ENCODE measurements at regions not wholly inside any gene's neighbourhood (a gene's known extent, or its start where the extent isn't known, plus 50 kb on each side); places are given as distances from the start of the nearest gene placed in this dataset.

DNA sequence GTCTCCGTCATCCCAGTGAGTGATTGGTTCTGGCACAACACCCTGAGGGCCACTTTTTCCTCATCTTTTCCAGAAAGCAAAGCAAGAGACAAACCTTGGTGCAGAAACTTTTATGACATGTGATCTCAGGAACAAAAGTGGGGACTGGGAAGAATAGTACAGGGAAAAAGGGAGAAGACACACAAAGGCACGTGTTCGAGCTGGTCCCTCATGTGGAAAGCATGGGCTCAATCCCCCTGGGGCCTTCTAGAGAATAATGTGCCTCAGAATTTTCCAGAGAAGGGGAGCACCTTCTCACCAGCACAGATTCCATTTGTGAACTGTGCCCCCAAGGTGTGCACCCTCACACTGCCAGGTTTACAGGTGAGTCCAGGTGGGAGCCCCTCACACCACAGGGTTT lies 312.6 kb downstream of the FBXO15 start:
- no peak overlapping the region for H2BK120ac ChIP-seq (ENCODE audit: low read depth, low read length, poor library complexity, severe bottlenecking)
- H2BK12ac ChIP-seq (ENCODE audit: insufficient read length, low read depth, low read length), result no peak overlapping the region
- H3K4ac ChIP-seq (ENCODE audit: low read depth, low read length), result no peak overlapping the region
- WGBS (ENCODE audit: extremely low coverage, insufficient read length, low lambda C conversion rate), result no CpG with 5 or more reads among the region's 3 CpGs
- H3K9me3 Mint-ChIP-seq, result no peaks in the 10 kb centered on the region
- H3K9ac ChIP-seq (ENCODE audit: extremely low read depth, insufficient read length, low read length), result no peak overlapping the region
- H2AFZ ChIP-seq (ENCODE audit: low read length), result no peak overlapping the region
- H3K4me1 ChIP-seq (ENCODE audit: insufficient read depth, low read length), result no peaks in the 10 kb centered on the region
- H2BK5ac ChIP-seq (ENCODE audit: insufficient read length, low read length), result no peak overlapping the region
- no peak overlapping the region for H3K23ac ChIP-seq (ENCODE audit: insufficient read length, low read depth, low read length)
- no peaks in the 10 kb centered on the region for H3K79me2 ChIP-seq (ENCODE audit: insufficient read depth, low read length)
- H3K4me3 Mint-ChIP-seq, result no peak overlapping the region
- H4K20me1 ChIP-seq (ENCODE audit: control insufficient read depth, insufficient read depth, insufficient read length), result no peaks in the 10 kb centered on the region
- H3K36me3 Mint-ChIP-seq (ENCODE audit: insufficient read depth in 1 of 3, low read depth in 3 of 3), result no peaks in the 10 kb centered on the region; a peak in 1 of 7 replicates
- no peak overlapping the region for H2BK20ac ChIP-seq (ENCODE audit: low read depth, low read length, poor library complexity, severe bottlenecking)
- H4K91ac ChIP-seq (ENCODE audit: insufficient read length, low read depth, low read length), result no peak overlapping the region
- H3K79me1 ChIP-seq (ENCODE audit: insufficient read depth, low read depth, low read length, poor library complexity, severe bottlenecking), result no peaks in the 10 kb centered on the region
- TF ChIP-seq, protein P1, sequence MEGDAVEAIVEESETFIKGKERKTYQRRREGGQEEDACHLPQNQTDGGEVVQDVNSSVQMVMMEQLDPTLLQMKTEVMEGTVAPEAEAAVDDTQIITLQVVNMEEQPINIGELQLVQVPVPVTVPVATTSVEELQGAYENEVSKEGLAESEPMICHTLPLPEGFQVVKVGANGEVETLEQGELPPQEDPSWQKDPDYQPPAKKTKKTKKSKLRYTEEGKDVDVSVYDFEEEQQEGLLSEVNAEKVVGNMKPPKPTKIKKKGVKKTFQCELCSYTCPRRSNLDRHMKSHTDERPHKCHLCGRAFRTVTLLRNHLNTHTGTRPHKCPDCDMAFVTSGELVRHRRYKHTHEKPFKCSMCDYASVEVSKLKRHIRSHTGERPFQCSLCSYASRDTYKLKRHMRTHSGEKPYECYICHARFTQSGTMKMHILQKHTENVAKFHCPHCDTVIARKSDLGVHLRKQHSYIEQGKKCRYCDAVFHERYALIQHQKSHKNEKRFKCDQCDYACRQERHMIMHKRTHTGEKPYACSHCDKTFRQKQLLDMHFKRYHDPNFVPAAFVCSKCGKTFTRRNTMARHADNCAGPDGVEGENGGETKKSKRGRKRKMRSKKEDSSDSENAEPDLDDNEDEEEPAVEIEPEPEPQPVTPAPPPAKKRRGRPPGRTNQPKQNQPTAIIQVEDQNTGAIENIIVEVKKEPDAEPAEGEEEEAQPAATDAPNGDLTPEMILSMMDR (conservative IDR thresholded peaks at IDR 0.05), result no peak
- no peak overlapping the region for H4K5ac ChIP-seq (ENCODE audit: insufficient read length, low read depth, low read length)
- H2BK15ac ChIP-seq (ENCODE audit: low read depth, low read length), result no peak overlapping the region
- H3T11ph ChIP-seq (ENCODE audit: low read length), result no peak overlapping the region
- H3K27ac Mint-ChIP-seq, result no peak overlapping the region; a peak in 1 of 7 replicates
- H3K18ac ChIP-seq (ENCODE audit: insufficient read length, low read depth, low read length), result no peak overlapping the region
- no peaks in the 10 kb centered on the region for H3K27me3 ChIP-seq (ENCODE audit: insufficient read depth, low read length)
- peaks cover 2% of the 10 kb centered on the region in 2 experiments; a peak in 3 of 4 replicates for H3K4me1 Mint-ChIP-seq
- no peak overlapping the region for H2AK5ac ChIP-seq (ENCODE audit: insufficient read length, low read length)
- H3K14ac ChIP-seq (ENCODE audit: insufficient read depth, low read length), result no peak overlapping the region
- H4K8ac ChIP-seq (replicated peaks; ENCODE audit: insufficient read length, low read depth, low read length), result no peak overlapping the region
- no peak overlapping the region for H3K27ac ChIP-seq (ENCODE audit: insufficient read length, low read depth, low read length)
- H3K9me3 ChIP-seq (ENCODE audit: control insufficient read depth, low read depth, low read length), result no peaks in the 10 kb centered on the region
- H3K23me2 ChIP-seq (ENCODE audit: insufficient read length, low read depth, low read length, poor library complexity, severe bottlenecking), result no peaks in the 10 kb centered on the region
- H3K27me3 Mint-ChIP-seq (ENCODE audit: low read depth), result peaks cover 3% of the 10 kb centered on the region
- H3K56ac ChIP-seq (ENCODE audit: insufficient read length, low read depth, low read length), result no peak overlapping the region
- H3K4me2 ChIP-seq (ENCODE audit: insufficient read depth, insufficient read length, low read length), result no peak overlapping the region
- no peak for DNase-seq

Data from H9 (cell line).